Endodermal cell (in vitro differentiated cells): ENCODE measurements at regions not wholly inside any gene's neighbourhood (a gene's known extent, or its start where the extent isn't known, plus 50 kb on each side); places are given as distances from the start of the nearest gene placed in this dataset.

ENCODE experiments used
- DNase-seq: peaks from one replicate; pipeline ENCODE4 v3.0.0-alpha.2; 2017
- H3K27ac ChIP-seq: 2 replicates; pipeline ENCODE4 v1.5.1; 2013; ENCODE audit warnings: mild to moderate bottlenecking, low read depth, low read length, moderate library complexity
- H3K27me3 ChIP-seq: 2 replicates; pipeline ENCODE4 v1.6.1; 2013; ENCODE audit warnings: mild to moderate bottlenecking, low read length, moderate library complexity; ENCODE audit not compliant: insufficient read depth, control insufficient read depth, poor library complexity, severe bottlenecking
- H3K36me3 ChIP-seq: 2 replicates; pipeline ENCODE4 v1.7.0; 2013; ENCODE audit warnings: mild to moderate bottlenecking, low read length, moderate library complexity; ENCODE audit not compliant: control insufficient read depth, insufficient read depth
- H3K4me1 ChIP-seq: one replicate; pipeline ENCODE4 v1.7.0; 2013; ENCODE audit warnings: low read length; ENCODE audit not compliant: control insufficient read depth, insufficient read depth
- H3K4me3 ChIP-seq: 2 replicates; pipeline ENCODE4 v1.5.1; 2013; ENCODE audit warnings: mild to moderate bottlenecking, low read length, moderate library complexity
- H3K9ac ChIP-seq: 2 replicates; pipeline ENCODE4 v1.6.1; 2013; ENCODE audit warnings: mild to moderate bottlenecking, low read length, moderate library complexity; ENCODE audit not compliant: poor library complexity, severe bottlenecking; ENCODE audit errors: extremely low read depth
- H3K9me3 ChIP-seq: 2 replicates; pipeline ENCODE4 v1.6.1; 2013; ENCODE audit warnings: mild to moderate bottlenecking, low read length, moderate library complexity; ENCODE audit not compliant: control insufficient read depth
- H3K27ac Mint-ChIP-seq: 2 replicates; pipeline ENCODE4 v1.8.0; 2020; ENCODE audit warnings: mixed read lengths
- H3K27me3 Mint-ChIP-seq: 2 replicates; pipeline ENCODE4 v1.8.0; 2021; ENCODE audit warnings: mild to moderate bottlenecking, mixed read lengths; ENCODE audit not compliant: insufficient read depth
- H3K36me3 Mint-ChIP-seq: 2 replicates; pipeline ENCODE4 v1.8.0; 2020; ENCODE audit warnings: low read depth, mixed read lengths
- H3K4me1 Mint-ChIP-seq: 2 replicates; pipeline ENCODE4 v1.8.0; 2020; ENCODE audit warnings: mixed read lengths
- H3K4me3 Mint-ChIP-seq: 2 replicates; pipeline ENCODE4 v1.8.0; 2020; ENCODE audit warnings: mild to moderate bottlenecking, moderate library complexity, mixed read lengths
- H3K9me3 Mint-ChIP-seq: 2 replicates; pipeline ENCODE4 v1.8.0; 2020; ENCODE audit warnings: mild to moderate bottlenecking, mixed read lengths
- WGBS, 2 experiments: methylation state at CpG; one replicate each; pipeline versions ENCODE4 v1.1.5 to v1.1.7; 2013; ENCODE audit warnings: missing lambda C conversion rate in 2 of 2, mixed read lengths in 1 of 2; ENCODE audit not compliant: insufficient coverage in 1 of 2, insufficient read length in 1 of 2; 5-methylcytosine and 5-hydroxymethylcytosine counted together
- TF ChIP-seq, protein P1 (sequence below): fragments of 200-600 bp; sonication (generic); conservative IDR thresholded peaks from 2 replicates; pipeline ENCODE4 v1.5.0; 2021; ENCODE audit warnings: antibody characterized with exemption, mild to moderate bottlenecking

DNA sequence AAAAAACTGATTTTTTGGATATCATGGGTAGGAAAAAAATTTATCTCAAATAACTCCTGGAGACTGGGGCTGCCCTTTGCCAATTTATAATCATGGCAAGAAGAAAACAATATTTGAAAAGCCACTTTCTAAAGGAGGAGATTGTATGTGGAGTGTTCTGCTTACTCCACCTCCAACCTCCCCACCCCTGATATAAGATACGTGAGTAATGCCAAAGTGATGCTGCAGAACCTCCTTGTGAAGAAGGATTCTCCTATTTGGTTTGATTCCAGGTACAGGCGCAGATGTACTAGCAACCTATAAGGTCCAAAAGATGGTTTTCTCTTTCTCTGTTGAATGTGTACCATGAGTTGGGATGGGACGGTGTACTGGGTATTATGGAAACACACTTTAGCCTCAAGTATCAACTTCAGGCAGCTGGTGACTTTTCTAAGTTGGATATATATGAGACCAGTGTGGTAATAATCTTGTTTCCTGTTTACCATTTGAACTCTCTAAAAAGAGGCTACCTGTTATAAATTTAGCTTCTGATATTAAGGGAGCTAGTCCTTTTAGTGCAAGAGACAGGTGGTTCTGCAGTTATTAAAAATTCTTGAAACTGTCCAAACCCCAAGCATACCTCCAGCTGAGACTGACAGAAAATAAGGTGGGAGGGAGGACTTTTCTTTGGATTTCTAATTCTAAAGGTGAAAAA, 724.0 kb upstream of the MIR17HG start:
- Mint-ChIP-seq H3K9me3 (peaks cover 5% of the 10 kb centered on the region), H3K36me3 (no peaks in the 10 kb centered on the region), H3K4me1 (no peaks in the 10 kb centered on the region), H3K27ac (no peak overlapping the region), H3K27me3 (no peaks in the 10 kb centered on the region), H3K4me3 (no peak overlapping the region)
- no peak for DNase-seq
- no peaks in the 10 kb centered on the region for H3K27me3 ChIP-seq
- no peak overlapping the region for H3K27ac ChIP-seq
- TF ChIP-seq, protein P1, sequence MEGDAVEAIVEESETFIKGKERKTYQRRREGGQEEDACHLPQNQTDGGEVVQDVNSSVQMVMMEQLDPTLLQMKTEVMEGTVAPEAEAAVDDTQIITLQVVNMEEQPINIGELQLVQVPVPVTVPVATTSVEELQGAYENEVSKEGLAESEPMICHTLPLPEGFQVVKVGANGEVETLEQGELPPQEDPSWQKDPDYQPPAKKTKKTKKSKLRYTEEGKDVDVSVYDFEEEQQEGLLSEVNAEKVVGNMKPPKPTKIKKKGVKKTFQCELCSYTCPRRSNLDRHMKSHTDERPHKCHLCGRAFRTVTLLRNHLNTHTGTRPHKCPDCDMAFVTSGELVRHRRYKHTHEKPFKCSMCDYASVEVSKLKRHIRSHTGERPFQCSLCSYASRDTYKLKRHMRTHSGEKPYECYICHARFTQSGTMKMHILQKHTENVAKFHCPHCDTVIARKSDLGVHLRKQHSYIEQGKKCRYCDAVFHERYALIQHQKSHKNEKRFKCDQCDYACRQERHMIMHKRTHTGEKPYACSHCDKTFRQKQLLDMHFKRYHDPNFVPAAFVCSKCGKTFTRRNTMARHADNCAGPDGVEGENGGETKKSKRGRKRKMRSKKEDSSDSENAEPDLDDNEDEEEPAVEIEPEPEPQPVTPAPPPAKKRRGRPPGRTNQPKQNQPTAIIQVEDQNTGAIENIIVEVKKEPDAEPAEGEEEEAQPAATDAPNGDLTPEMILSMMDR = no peak
- peaks cover 5% of the 10 kb centered on the region for H3K9me3 ChIP-seq
- no peaks in the 10 kb centered on the region for H3K36me3 ChIP-seq
- no peak overlapping the region for H3K9ac ChIP-seq
- H3K4me1 ChIP-seq = no peaks in the 10 kb centered on the region
- 93 to 100% methylated on average over 1 to 2 of the region's 3 CpGs for WGBS, 2 experiments
- H3K4me3 ChIP-seq = no peak overlapping the region

DNA sequence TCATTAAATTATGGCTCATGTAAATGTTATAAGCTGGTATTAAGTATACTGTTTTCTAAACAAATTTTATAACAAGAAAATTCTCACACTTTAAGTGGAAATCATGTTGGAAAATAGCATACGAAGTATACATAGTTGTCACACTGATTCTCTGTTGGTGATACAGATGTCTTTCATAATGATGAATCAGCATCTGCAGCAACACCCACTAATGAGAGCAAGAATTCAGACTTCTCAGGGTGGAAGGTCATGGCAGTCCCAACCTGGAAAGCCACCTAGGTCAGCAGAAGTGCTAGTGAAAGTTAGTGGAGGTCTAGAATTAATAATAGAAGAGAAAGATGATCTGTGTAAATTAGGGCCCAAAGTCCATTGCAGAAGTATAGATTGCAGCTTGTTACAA, 719.7 kb upstream of the MIR17HG start:
- Mint-ChIP-seq H3K4me3 (no peak overlapping the region), H3K4me1 (no peaks in the 10 kb centered on the region), H3K9me3 (no peaks in the 10 kb centered on the region), H3K36me3 (no peaks in the 10 kb centered on the region), H3K27me3 (no peaks in the 10 kb centered on the region), H3K27ac (no peak overlapping the region)
- no peak for DNase-seq
- H3K9ac ChIP-seq = no peak overlapping the region
- 93 to 100% methylated on average over 1 of the region's 1 CpG for WGBS, 2 experiments
- H3K4me1 ChIP-seq = no peaks in the 10 kb centered on the region
- no peaks in the 10 kb centered on the region for H3K36me3 ChIP-seq
- no peak overlapping the region for H3K27ac ChIP-seq
- no peaks in the 10 kb centered on the region for H3K27me3 ChIP-seq
- no peak overlapping the region for H3K4me3 ChIP-seq
- TF ChIP-seq, protein P1 = no peak
- H3K9me3 ChIP-seq = no peaks in the 10 kb centered on the region

DNA sequence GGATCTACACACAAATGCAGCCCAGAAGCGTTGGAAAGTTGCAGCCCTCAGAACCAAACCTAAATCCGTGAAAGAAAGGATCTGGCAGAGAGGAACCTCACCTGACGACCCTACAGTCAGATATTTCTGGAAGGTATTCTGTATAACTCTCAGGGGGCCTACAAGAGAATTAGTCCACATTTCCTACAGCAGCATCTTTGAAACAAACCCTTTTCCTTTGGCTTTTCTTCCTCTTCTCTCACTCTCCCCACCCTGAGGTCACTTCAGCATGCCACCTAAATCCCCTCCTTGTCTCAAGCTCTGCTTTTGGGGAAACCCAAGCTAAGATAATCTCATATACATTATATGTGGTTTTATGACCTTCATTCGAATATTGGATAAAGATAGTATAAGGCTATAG, 719.0 kb upstream of the MIR17HG start:
- Mint-ChIP-seq H3K36me3 (no peaks in the 10 kb centered on the region), H3K27ac (no peak overlapping the region), H3K9me3 (no peaks in the 10 kb centered on the region), H3K4me3 (no peak overlapping the region), H3K27me3 (no peaks in the 10 kb centered on the region), H3K4me1 (no peaks in the 10 kb centered on the region)
- Histone ChIP-seq H3K27me3 (no peaks in the 10 kb centered on the region), H3K4me1 (no peaks in the 10 kb centered on the region), H3K4me3 (no peak overlapping the region), H3K9me3 (no peaks in the 10 kb centered on the region), H3K9ac (no peak overlapping the region), H3K27ac (no peak overlapping the region), H3K36me3 (no peaks in the 10 kb centered on the region)
- WGBS, 2 experiments = 94 to 97% methylated on average over 2 to 3 of the region's 4 CpGs
- TF ChIP-seq, protein P1 = no peak
- DNase-seq = no peak
